ENCODE measurements at regions not wholly inside any gene's neighbourhood (a gene's known extent, or its start where the extent isn't known, plus 50 kb on each side); places are given as distances from the start of the nearest gene placed in this dataset.

- H3K36me3 Mint-ChIP-seq (ENCODE audit: insufficient read depth): no peaks in the 10 kb centered on the region
- ATAC-seq (peak; percentile 91 to 98), DNase-seq (peak; percentile 47)
- H3K4me3 Mint-ChIP-seq: peak overlapping the region; percentile 51
- H3K4me1 Mint-ChIP-seq (ENCODE audit: low read depth): peaks cover 53% of the 10 kb centered on the region
- H3K9me3 Mint-ChIP-seq: no peaks in the 10 kb centered on the region
- no peaks in the 10 kb centered on the region for H3K27me3 Mint-ChIP-seq (ENCODE audit: low read depth)
These were observed 57.2 kb upstream of the FAM9C start for GRCh38 chrX:13101441-13102139.

- Mint-ChIP-seq H3K36me3 (ENCODE audit: insufficient read depth) (no peaks in the 10 kb centered on the region), H3K4me3 (no peak overlapping the region)
These were observed 54.7 kb upstream of the FAM9C start for GRCh38 chrX:13099121-13099520.

GRCh38 chrX:13096728-13097127 lies 52.3 kb upstream of the FAM9C start:
- H3K4me1 Mint-ChIP-seq (ENCODE audit: low read depth): peaks cover 75% of the 10 kb centered on the region
- no peaks in the 10 kb centered on the region for H3K9me3 Mint-ChIP-seq
- no peaks in the 10 kb centered on the region for H3K27me3 Mint-ChIP-seq (ENCODE audit: low read depth)
- H3K4me3 Mint-ChIP-seq: no peak overlapping the region
- DNase-seq: no peak
- ATAC-seq: no peak
- H3K36me3 Mint-ChIP-seq (ENCODE audit: insufficient read depth): no peaks in the 10 kb centered on the region

More at GRCh38 chrX:13099121-13099520, 54.7 kb upstream of the FAM9C start:
- ATAC-seq: no peak
- peaks cover 73% of the 10 kb centered on the region for H3K4me1 Mint-ChIP-seq (ENCODE audit: low read depth)
- H3K27me3 Mint-ChIP-seq (ENCODE audit: low read depth): no peaks in the 10 kb centered on the region
- DNase-seq: no peak
- H3K9me3 Mint-ChIP-seq: no peaks in the 10 kb centered on the region

GRCh38 chrX:13094828-13095341 lies 50.5 kb upstream of the FAM9C start:
- H3K4me3 Mint-ChIP-seq: no peak overlapping the region
- DNase-seq: no peak
- H3K4me1 Mint-ChIP-seq (ENCODE audit: low read depth): peaks cover 77% of the 10 kb centered on the region
- H3K36me3 Mint-ChIP-seq (ENCODE audit: insufficient read depth): no peaks in the 10 kb centered on the region
- no peaks in the 10 kb centered on the region for H3K9me3 Mint-ChIP-seq
- H3K27me3 Mint-ChIP-seq (ENCODE audit: low read depth): no peaks in the 10 kb centered on the region
- ATAC-seq: no peak

GRCh38 chrX:13094374-13094773 lies 50.0 kb upstream of the FAM9C start:
- ATAC-seq (no peak), DNase-seq (no peak)
- Mint-ChIP-seq H3K4me3 (peak overlapping the region; percentile 29), H3K4me1 (ENCODE audit: low read depth) (peaks cover 77% of the 10 kb centered on the region), H3K36me3 (ENCODE audit: insufficient read depth) (no peaks in the 10 kb centered on the region), H3K27me3 (ENCODE audit: low read depth) (no peaks in the 10 kb centered on the region), H3K9me3 (no peaks in the 10 kb centered on the region)

Measured in activated T-cell treated with anti-CD3 and anti-CD28 coated beads, Interleukin-2, amount 50 U/mL, for 4 hours (primary cell).